H1 (cell line): ENCODE measurements at regions not wholly inside any gene's neighbourhood (a gene's known extent, or its start where the extent isn't known, plus 50 kb on each side); places are given as distances from the start of the nearest gene placed in this dataset.

ENCODE experiments used
- BCL11A ChIP-seq, 2 experiments: IDR thresholded peaks; one replicate each; pipeline ENCODE4 v1.6.1; 2011; ENCODE audit warnings: low read depth in 2 of 2, low read length in 2 of 2, mild to moderate bottlenecking in 2 of 2
- CBX5 ChIP-seq: fragments of 300-800, 300-1000 bp; sonication (generic); IDR thresholded peaks from 2 replicates; pipeline ENCODE4 v1.7.1; 2016; ENCODE audit warnings: antibody characterized with exemption, low read length, low read depth
- CEBPB ChIP-seq: IDR thresholded peaks from 2 replicates; pipeline ENCODE4 v1.6.1; 2012; ENCODE audit warnings: low read depth, low read length
- CTBP2 ChIP-seq: IDR thresholded peaks from 2 replicates; pipeline ENCODE4 v1.7.0; 2011; ENCODE audit warnings: borderline replicate concordance, mild to moderate bottlenecking, moderate library complexity, mixed read lengths, low read length; ENCODE audit not compliant: insufficient read depth, insufficient read length
- HDAC6 ChIP-seq: IDR thresholded peaks from one replicate; pipeline ENCODE4 v1.7.1; 2012; ENCODE audit warnings: low read depth, mild to moderate bottlenecking, inconsistent platforms, low read length, moderate library complexity
- JUND ChIP-seq: IDR thresholded peaks from 2 replicates; pipeline ENCODE4 v1.6.1; 2011; ENCODE audit warnings: mild to moderate bottlenecking, improper control_type of control experiment, low read length
- POLR2AphosphoS5 ChIP-seq: IDR thresholded peaks from 2 replicates; pipeline ENCODE4 v1.6.1; 2011; ENCODE audit warnings: low read depth, low read length
- RNF2 ChIP-seq: fragments of 200-900, 300-1000 bp; sonication (generic); IDR thresholded peaks from 2 replicates; pipeline ENCODE4 v1.7.1; 2016; ENCODE audit warnings: borderline replicate concordance, low read depth, mild to moderate bottlenecking, antibody characterized with exemption, low read length; ENCODE audit not compliant: poor library complexity, severe bottlenecking; ENCODE audit errors: missing control alignments
- RXRA ChIP-seq: IDR thresholded peaks from 2 replicates; pipeline ENCODE4 v1.6.1; 2011; ENCODE audit warnings: low read depth, mild to moderate bottlenecking, low read length, moderate library complexity; ENCODE audit not compliant: insufficient read depth
- TF ChIP-seq, protein P1 (sequence below): IDR thresholded peaks from 2 replicates; pipeline ENCODE4 v1.6.1; 2012; ENCODE audit warnings: inconsistent platforms

GRCh38 chr6:130696806-130697205 is 130.4 kb upstream of the SMLR1 start (continued):
- TF ChIP-seq RNF2 (no peak), CTBP2 (no peak), BCL11A (IDR thresholded peaks at IDR 0.05; ENCODE audit: low read depth in 2 of 2, low read length in 2 of 2) (no peak), CBX5 (no peak), JUND (no peak), RXRA (no peak), HDAC6 (no peak), POLR2AphosphoS5 (no peak), CEBPB (no peak)
- TF ChIP-seq, protein P1, sequence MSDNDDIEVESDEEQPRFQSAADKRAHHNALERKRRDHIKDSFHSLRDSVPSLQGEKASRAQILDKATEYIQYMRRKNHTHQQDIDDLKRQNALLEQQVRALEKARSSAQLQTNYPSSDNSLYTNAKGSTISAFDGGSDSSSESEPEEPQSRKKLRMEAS: no peak
